HUES64 (cell line): ENCODE measurements at regions not wholly inside any gene's neighbourhood (a gene's known extent, or its start where the extent isn't known, plus 50 kb on each side); places are given as distances from the start of the nearest gene placed in this dataset.

Source experiments
- H3K27ac ChIP-seq: 2 replicates; pipeline ENCODE4 v1.7.0; 2013; ENCODE audit warnings: low read depth, low read length, inconsistent platforms
- H3K27me3 ChIP-seq: 2 replicates; pipeline ENCODE4 v1.6.1; 2013; ENCODE audit warnings: mild to moderate bottlenecking, low read length; ENCODE audit not compliant: insufficient read depth
- H3K36me3 ChIP-seq: 2 replicates; pipeline ENCODE4 v1.6.1; 2013; ENCODE audit warnings: mild to moderate bottlenecking, low read length; ENCODE audit not compliant: insufficient read depth
- H3K4me1 ChIP-seq: 2 replicates; pipeline ENCODE4 v1.6.1; 2013; ENCODE audit warnings: mild to moderate bottlenecking, low read length, moderate library complexity; ENCODE audit not compliant: insufficient read depth
- H3K4me3 ChIP-seq: 2 replicates; pipeline ENCODE4 v1.5.1; 2013; ENCODE audit warnings: mild to moderate bottlenecking, low read length, moderate library complexity
- H3K9ac ChIP-seq: 2 replicates; pipeline ENCODE4 v1.6.1; 2013; ENCODE audit warnings: mild to moderate bottlenecking, low read depth, low read length
- H3K9me3 ChIP-seq: 2 replicates; pipeline ENCODE4 v1.6.1; 2013; ENCODE audit warnings: low read depth, low read length; ENCODE audit not compliant: insufficient read depth
- whole genome bisulfite sequencing: fragments of 150-250, 120-280 bp; methylation state at CpG from one replicate; pipeline ENCODE4 v1.1.7; 2013; ENCODE audit warnings: missing lambda C conversion rate; 5-methylcytosine and 5-hydroxymethylcytosine counted together

- Histone ChIP-seq H3K9ac (no peak overlapping the region), H3K27me3 (no peaks in the 10 kb centered on the region; the same call in 1 of the 2 replicates), H3K4me1 (peaks cover 55% of the 10 kb centered on the region), H3K4me3 (no peak overlapping the region), H3K27ac (peak overlapping the region; percentile 31; the same call in 1 of the 2 replicates), H3K9me3 (no peaks in the 10 kb centered on the region), H3K36me3 (no peaks in the 10 kb centered on the region)
- WGBS = 53% methylated on average over 20 of the region's 20 CpGs
Measured at GRCh38 chr13:52906122-52906903, 57.9 kb upstream of the PCDH8 start.

GRCh38 chr13:52905701-52906100, 57.3 kb upstream of the PCDH8 start:
- Histone ChIP-seq H3K9me3 (no peaks in the 10 kb centered on the region), H3K27ac (no peak overlapping the region; the same call in 1 of the 2 replicates), H3K9ac (no peak overlapping the region), H3K4me3 (no peak overlapping the region), H3K4me1 (peaks cover 55% of the 10 kb centered on the region), H3K36me3 (no peaks in the 10 kb centered on the region), H3K27me3 (no peaks in the 10 kb centered on the region; the same call in 1 of the 2 replicates)
- WGBS = 62% methylated on average over 1 of the region's 1 CpG

- H3K27ac ChIP-seq = no peak overlapping the region
- H3K9me3 ChIP-seq = no peaks in the 10 kb centered on the region
- no peak overlapping the region for H3K9ac ChIP-seq
- no peaks in the 10 kb centered on the region for H3K36me3 ChIP-seq
- no peak overlapping the region for H3K4me3 ChIP-seq
- peaks cover 59% of the 10 kb centered on the region for H3K4me1 ChIP-seq
- 56% methylated on average over 4 of the region's 4 CpGs for WGBS
- H3K27me3 ChIP-seq = no peaks in the 10 kb centered on the region; the same call in 1 of the 2 replicates
Measured at GRCh38 chr13:52903320-52903719, 54.9 kb upstream of the PCDH8 start.

GRCh38 chr13:52899206-52899605, 50.8 kb upstream of the PCDH8 start:
- no peak overlapping the region for H3K9ac ChIP-seq
- no peak overlapping the region for H3K4me3 ChIP-seq
- peaks cover 7% of the 10 kb centered on the region; the same call in 1 of the 2 replicates for H3K27me3 ChIP-seq
- peaks cover 37% of the 10 kb centered on the region for H3K4me1 ChIP-seq
- no peaks in the 10 kb centered on the region for H3K9me3 ChIP-seq
- no peaks in the 10 kb centered on the region for H3K36me3 ChIP-seq
- WGBS = 96% methylated on average over 5 of the region's 5 CpGs
- H3K27ac ChIP-seq = no peak overlapping the region
